GM19238 (cell line): ENCODE measurements at regions not wholly inside any gene's neighbourhood (a gene's known extent, or its start where the extent isn't known, plus 50 kb on each side); places are given as distances from the start of the nearest gene placed in this dataset.

Experiments used
- DNase-seq: peaks from one replicate; pipeline ENCODE4 v3.0.0; 2011; ENCODE audit warnings: low spot score; ENCODE audit not compliant: insufficient read length

GRCh38 chr10:10392511-10392910, 625.2 kb upstream of the CELF2 start:
- DNase-seq = no peak

DNA sequence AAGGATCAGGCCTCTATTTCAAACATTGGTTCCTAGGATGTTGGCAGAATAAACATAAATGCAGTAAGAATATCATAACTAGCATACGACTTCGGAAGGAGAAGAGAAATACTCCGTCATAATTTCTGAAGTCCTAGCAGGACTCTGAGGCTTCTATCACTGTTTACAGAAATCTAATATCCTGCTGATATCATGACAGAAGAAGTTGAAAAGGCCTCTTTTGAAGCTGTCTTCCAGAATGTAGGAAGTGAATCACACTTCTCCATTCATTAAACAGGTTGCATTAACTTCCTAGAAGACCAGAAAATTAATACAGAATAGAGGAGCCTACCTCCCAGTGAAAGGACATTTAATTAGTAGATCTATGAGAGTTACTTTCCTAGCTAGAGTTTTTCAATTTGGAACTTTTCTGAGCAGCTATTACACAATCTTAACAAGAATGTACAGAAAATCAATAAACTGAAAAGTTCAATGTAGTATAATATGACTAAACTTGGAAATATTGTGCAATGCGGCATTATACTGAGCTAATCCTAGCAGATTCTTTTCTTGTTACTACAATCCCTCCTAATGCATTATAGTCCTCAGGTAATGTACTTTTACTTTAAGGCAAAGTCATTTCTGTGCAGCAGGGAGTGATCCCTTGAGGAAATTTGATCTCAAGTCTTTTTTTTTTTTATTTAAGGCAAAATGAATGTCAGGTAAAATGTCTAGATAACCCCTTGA, 622.6 kb upstream of the CELF2 start:
- no peak for DNase-seq

DNA sequence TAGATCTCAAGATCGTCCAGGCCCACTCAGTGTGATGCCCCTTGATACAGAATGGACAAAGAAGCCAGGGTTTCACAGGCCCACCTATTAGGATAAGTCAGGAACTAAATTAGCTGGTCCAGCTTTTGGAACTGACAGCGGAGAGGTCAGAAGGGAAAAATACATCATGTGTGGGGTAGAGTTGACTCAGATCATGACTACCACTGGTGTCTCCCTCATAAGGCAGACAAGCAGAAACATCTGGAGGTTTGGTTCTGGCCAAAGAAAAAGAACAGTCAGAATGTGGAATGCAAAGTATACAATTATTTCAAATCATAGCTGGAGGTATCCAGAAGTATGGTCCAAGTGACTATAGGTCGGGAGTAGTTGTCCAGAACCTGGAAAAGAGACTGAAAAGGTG, 621.1 kb upstream of the CELF2 start:
- DNase-seq = no peak

- DNase-seq = no peak
Measured at GRCh38 chr10:10397906-10398305, 619.8 kb upstream of the CELF2 start.

- no peak for DNase-seq
Measured at GRCh38 chr10:10403762-10404161, 613.9 kb upstream of the CELF2 start.

DNA sequence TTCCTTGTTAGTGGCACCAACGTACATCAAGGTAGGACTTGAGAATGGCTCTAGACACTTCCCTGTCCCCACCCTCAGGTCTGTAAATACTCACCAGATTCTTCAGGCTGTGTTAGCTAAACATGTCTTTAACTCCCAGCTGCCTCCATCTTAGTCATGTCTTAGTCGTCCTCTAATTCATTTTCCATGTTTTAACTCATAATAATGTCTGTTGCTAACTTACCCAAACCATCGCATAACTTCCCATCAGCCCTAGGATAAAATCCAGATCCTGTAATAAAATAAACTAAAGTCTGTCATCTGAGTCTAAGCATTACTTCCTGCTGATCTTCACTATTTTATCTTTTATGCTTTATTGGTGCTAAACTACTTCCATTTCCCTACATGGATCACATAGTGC, 600.0 kb upstream of the CELF2 start:
- no peak for DNase-seq

GRCh38 chr10:10418387-10418786, 599.3 kb upstream of the CELF2 start:
- no peak for DNase-seq

DNA sequence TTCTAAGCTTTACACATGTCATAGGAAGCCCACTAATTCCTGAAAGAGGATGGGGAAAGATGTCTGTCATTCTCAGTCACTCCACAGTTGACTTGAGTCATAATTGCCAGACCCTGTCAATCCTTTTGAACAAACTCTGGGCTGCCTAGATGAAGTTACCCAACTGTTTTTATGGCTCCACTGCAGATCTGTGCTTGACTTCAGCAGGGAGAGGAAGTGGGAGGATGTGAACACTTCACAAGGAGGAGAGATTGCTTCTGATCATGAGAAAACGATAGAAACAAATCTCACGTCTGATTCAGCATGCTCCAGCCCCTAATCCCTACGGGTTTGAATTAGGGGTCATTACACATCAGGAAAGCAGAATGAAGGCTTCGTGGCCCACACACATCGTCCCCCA, 596.6 kb upstream of the CELF2 start:
- no peak for DNase-seq

- DNase-seq = no peak
Measured at GRCh38 chr10:10431422-10432066, 586.1 kb upstream of the CELF2 start.

DNA sequence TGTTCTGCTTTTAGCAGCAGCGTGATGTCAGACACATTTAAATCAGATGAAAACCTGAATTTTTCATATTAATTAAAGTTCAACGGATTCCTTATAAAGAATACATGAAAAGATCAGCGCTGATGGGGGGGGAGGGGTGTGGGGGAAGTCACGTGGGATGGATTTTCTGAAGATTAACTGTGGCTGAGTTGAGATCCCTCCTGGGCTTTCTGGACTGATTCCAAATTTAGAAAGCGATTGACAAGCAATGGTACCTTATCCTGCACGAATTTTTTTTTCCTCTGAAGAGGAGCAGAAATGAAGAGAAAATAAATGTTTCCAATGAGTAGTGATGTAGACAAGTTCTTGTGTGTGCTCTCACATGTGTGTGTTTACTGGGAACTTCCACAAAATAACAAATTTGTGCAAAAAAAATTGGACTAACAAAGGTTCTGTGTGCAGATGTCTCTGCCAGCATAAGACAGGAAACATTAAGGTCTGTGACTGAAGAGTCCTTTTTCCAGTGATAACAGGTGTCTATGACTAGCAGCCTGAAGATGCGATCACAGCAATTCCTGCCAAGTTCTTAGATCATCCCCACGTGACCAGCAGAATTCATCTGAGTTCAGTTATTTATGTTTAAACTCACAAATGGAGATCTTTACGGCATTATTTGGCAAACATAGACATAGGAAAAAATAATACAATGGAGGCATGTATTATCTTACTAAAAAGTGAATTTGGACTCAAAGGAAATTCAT, 585.2 kb upstream of the CELF2 start:
- DNase-seq = no peak

DNA sequence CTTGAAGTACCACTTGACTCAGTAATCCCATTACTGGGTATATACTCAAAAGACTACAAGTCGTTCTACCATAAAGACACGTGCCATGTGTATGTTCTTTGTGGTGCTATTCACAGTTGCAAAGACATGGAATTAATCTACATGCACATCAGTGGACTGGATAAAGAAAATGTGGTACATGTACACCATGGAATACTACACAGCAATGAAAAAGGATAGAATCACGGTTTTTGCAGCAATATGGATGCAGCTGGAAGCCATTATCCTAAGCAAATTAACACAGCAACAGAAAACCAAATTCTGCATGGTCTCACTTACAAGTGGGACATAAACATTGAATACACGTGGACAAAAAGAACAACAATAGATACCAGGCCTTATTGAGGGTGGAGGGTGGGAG, 583.4 kb upstream of the CELF2 start:
- no peak for DNase-seq

GRCh38 chr10:10437886-10438285, 579.8 kb upstream of the CELF2 start:
- no peak for DNase-seq

DNA sequence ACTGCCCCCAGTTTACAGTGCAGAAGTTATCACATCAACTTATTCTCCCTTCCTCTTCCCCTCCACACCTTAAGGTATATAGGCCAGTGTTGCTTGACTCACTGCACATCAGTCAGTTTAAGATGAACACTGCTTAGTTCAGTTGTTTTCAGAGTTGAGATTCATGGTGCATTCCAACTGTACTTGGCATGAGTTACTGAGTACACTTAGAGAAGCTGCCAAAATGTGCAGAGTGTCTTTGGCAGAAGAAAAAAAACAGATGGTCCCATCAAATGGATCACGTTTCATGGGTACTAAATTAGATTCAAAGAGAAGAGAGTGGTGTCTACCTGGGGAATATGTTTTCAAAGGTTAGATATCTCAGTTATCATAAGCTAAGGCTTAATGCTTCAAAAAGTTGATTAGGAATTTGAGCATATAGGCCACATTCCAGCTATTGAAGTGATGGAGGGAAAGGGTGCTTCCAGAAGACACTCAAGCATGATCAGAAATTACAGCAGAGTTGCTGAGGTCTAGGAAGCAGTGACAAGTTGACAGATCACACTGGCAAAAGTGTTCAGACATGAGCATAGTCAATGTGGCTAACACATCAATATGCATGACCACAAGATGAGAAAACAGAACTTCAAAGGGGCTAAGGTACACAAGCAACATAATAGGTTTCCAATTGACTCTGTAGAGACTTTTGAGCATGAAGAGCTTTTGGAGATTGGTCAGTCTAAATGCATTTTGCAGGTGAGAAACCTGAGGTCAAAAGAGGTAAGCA, 579.2 kb upstream of the CELF2 start:
- DNase-seq = no peak

DNA sequence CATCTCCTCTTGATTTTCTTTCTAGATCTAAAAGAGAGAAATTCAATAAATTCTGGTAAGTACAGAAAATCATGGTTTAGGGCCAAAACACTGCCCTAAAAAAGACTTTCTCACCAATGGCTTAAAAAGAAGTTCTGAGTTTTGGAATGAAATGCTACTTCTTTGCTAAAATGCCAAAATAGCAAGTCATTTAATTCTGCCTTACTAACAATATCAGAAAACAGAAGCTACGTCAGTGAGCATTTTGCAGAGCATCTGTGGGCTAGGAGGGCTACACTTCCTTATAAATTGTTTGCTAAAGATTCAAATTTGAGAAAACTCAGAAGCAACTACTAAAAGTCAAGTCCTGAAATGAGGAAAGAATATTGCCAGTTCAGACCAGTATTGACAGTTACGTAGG, 560.8 kb upstream of the CELF2 start:
- no peak for DNase-seq

GRCh38 chr10:10460451-10460850, 557.2 kb upstream of the CELF2 start:
- no peak for DNase-seq

- no peak for DNase-seq
Measured at GRCh38 chr10:10462151-10462941, 555.3 kb upstream of the CELF2 start.

GRCh38 chr10:10471758-10472157, 545.9 kb upstream of the CELF2 start:
- no peak for DNase-seq

DNA sequence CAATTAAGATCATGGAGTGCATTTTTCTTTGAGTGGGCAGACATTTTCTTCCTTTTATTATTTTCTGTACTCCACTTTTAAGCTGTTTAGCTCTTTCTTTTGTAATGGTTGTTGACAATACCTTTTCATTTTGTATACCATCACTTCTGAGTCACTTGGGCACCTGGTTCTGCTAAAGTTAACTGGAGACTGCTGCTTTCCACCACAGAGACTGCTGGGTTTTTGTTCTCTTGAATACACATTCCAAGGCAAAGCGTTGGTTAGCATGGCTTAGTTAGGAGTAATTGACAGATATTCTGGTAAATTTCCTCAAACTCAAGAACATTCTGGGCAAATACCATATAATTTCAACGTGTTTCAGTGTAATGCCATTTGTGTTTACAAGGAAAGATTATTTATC, 541.9 kb upstream of the CELF2 start:
- DNase-seq = no peak

GRCh38 chr10:10477844-10478243, 539.8 kb upstream of the CELF2 start:
- DNase-seq = no peak

GRCh38 chr10:10479465-10479864, 538.2 kb upstream of the CELF2 start:
- no peak for DNase-seq

GRCh38 chr10:10482613-10483012, 535.1 kb upstream of the CELF2 start:
- DNase-seq = no peak
